LNCaP clone FGC (cell line): ENCODE measurements at regions not wholly inside any gene's neighbourhood (a gene's known extent, or its start where the extent isn't known, plus 50 kb on each side); places are given as distances from the start of the nearest gene placed in this dataset.

Experiments
- DNase-seq: peaks from one replicate; pipeline ENCODE4 v3.0.0-alpha.2; 2011; ENCODE audit warnings: low read depth
- H3K4me3 ChIP-seq: 2 replicates; pipeline ENCODE4 v1.5.1; 2011; ENCODE audit warnings: mild to moderate bottlenecking, low read depth, low read length, control low read depth
- CTCF ChIP-seq: IDR thresholded peaks from 2 replicates; pipeline ENCODE4 v1.5.1; 2012; ENCODE audit warnings: mild to moderate bottlenecking; ENCODE audit not compliant: control insufficient read depth, insufficient read depth; ENCODE audit errors: extremely low read depth

- H3K4me3 ChIP-seq, result no peak overlapping the region
- no peak for TF ChIP-seq CTCF
- no peak for DNase-seq
Observed at GRCh38 chr2:150759531-150759930, 272.1 kb upstream of the RND3 start.

GRCh38 chr2:150759106-150759505 is 271.6 kb upstream of the RND3 start:
- H3K4me3 ChIP-seq, result no peak overlapping the region
- TF ChIP-seq CTCF, result no peak
- DNase-seq, result no peak

GRCh38 chr2:150752229-150752628 is 264.8 kb upstream of the RND3 start:
- no peak overlapping the region for H3K4me3 ChIP-seq
- DNase-seq, result no peak
- no peak for TF ChIP-seq CTCF

- TF ChIP-seq CTCF, result no peak
Observed at GRCh38 chr2:150750720-150751119, 263.3 kb upstream of the RND3 start.

GRCh38 chr2:150742094-150742493 is 254.6 kb upstream of the RND3 start:
- H3K4me3 ChIP-seq, result no peak overlapping the region
- no peak for DNase-seq
- TF ChIP-seq CTCF, result no peak

More at GRCh38 chr2:150750720-150751119, 263.3 kb upstream of the RND3 start:
- DNase-seq, result no peak
- no peak overlapping the region for H3K4me3 ChIP-seq

GRCh38 chr2:150735894-150736498 is 248.5 kb upstream of the RND3 start:
- DNase-seq, result no peak
- no peak overlapping the region for H3K4me3 ChIP-seq
- TF ChIP-seq CTCF, result no peak

- H3K4me3 ChIP-seq, result no peak overlapping the region
- no peak for TF ChIP-seq CTCF
- no peak for DNase-seq
Observed at GRCh38 chr2:150733051-150733618, 245.7 kb upstream of the RND3 start.
